HepG2 (cell line): ENCODE measurements at regions not wholly inside any gene's neighbourhood (a gene's known extent, or its start where the extent isn't known, plus 50 kb on each side); places are given as distances from the start of the nearest gene placed in this dataset.
"Not testable (repeated sequence)": the region's sequence is repeated elsewhere in the genome, so short reads cannot be mapped to it uniquely, and the experiment has no call there.

Source experiments
- ATAC-seq: fragments of 200-7000 bp; cut with Tn5 transposase; 3 replicates; pipeline ENCODE4 v1.9.1; 2020; ENCODE audit warnings: mild to moderate bottlenecking, moderate library complexity
- BruUV-seq: library from RNA; stranded (reverse); fragments of 400-500 nt; replicated peaks from 2 replicates; lab custom pipeline; 2021; lab: Mats Ljungman, UMichigan
- CTCF ChIA-PET: fragments of 300-600 bp; formaldehyde crosslinking; extraction: SDS; loops from one replicate; lab custom pipeline; 2021; ENCODE audit warnings: low total read pairs, inconsistent platforms, low intra/inter-chr PET ratio; lab: Yijun Ruan, JAX
- POLR2A ChIA-PET: fragments of 350-600 bp; sonication (Branson Sonifier 250); formaldehyde crosslinking; loops from one replicate; lab custom pipeline; 2020; ENCODE audit warnings: antibody characterized with exemption, inconsistent platforms; lab: Yijun Ruan, JAX
- DNase-seq: peaks from one replicate; pipeline ENCODE4 v3.0.0-alpha.2; 2015; ENCODE audit warnings: low spot score
- FAIRE-seq: peaks from 3 replicates; lab custom pipeline; 2011; peaks lifted over from hg19 to GRCh38; lab: Jason Lieb, UNC
- H2AFZ ChIP-seq: one replicate; pipeline ENCODE4 v1.6.1; 2011; ENCODE audit warnings: low read length, inconsistent platforms
- H3K27ac ChIP-seq: fragments of 300-600 bp; 3 replicates; pipeline ENCODE4 v1.8.0; 2011; ENCODE audit warnings: mixed run types, mild to moderate bottlenecking, mixed read lengths, low read length, inconsistent platforms; ENCODE audit not compliant: insufficient read depth; ENCODE audit errors: extremely low read length
- H3K27me3 ChIP-seq, 2 experiments: fragments of 200-600 bp in 1 of 2; 2 replicates in 1 of 2; 3 replicates in 1 of 2; pipeline versions ENCODE4 v1.6.0 to v1.8.0; 2011; ENCODE audit warnings: low read length in 2 of 2, mild to moderate bottlenecking in 2 of 2, moderate library complexity in 2 of 2, inconsistent platforms in 1 of 2; ENCODE audit not compliant: insufficient read depth in 2 of 2, control insufficient read depth in 1 of 2
- H3K36me3 ChIP-seq, 2 experiments: fragments of 200-600 bp in 1 of 2; replicated peaks in 1 of 2; 2 replicates in 1 of 2; 3 replicates in 1 of 2; pipeline versions ENCODE4 v1.5.1 to v1.8.0; 2011; ENCODE audit warnings: low read length in 2 of 2, inconsistent platforms in 1 of 2; ENCODE audit not compliant: insufficient read depth in 2 of 2, control insufficient read depth in 1 of 2
- H3K4me1 ChIP-seq: 2 replicates; pipeline ENCODE4 v1.5.1; 2012; ENCODE audit warnings: low read length, inconsistent platforms; ENCODE audit not compliant: insufficient read depth
- H3K4me2 ChIP-seq: 2 replicates; pipeline ENCODE4 v1.6.0; 2011; ENCODE audit warnings: low read depth, low read length, inconsistent platforms
- H3K4me3 ChIP-seq, 3 experiments: fragments of 200-600 bp in 1 of 3; sonication (generic), shearing (Covaris generic) in 1 of 3; replicated peaks in 1 of 3; 2 replicates each; pipeline ENCODE4 v1.5.1; 2011 to 2016; ENCODE audit warnings: low read length in 3 of 3, inconsistent platforms in 2 of 3, low read depth in 2 of 3, mild to moderate bottlenecking in 2 of 3, control low read depth in 1 of 3, mixed read lengths in 1 of 3; ENCODE audit not compliant: insufficient read depth in 1 of 3
- H3K79me2 ChIP-seq: one replicate; pipeline ENCODE4 v1.6.1; 2011; ENCODE audit warnings: low read length, inconsistent platforms; ENCODE audit not compliant: insufficient read depth
- H3K9ac ChIP-seq: 2 replicates; pipeline ENCODE4 v1.6.0; 2011; ENCODE audit warnings: mild to moderate bottlenecking, low read depth, low read length, inconsistent platforms; ENCODE audit not compliant: insufficient read depth
- H3K9me3 ChIP-seq: 2 replicates; pipeline ENCODE4 v1.5.1; 2012; ENCODE audit warnings: mild to moderate bottlenecking, low read length
- H4K20me1 ChIP-seq: 2 replicates; pipeline ENCODE4 v1.6.0; 2011; ENCODE audit warnings: inconsistent platforms, mild to moderate bottlenecking, low read length, moderate library complexity; ENCODE audit not compliant: insufficient read depth
- BRCA1 ChIP-seq: sonication (generic); formaldehyde crosslinking; IDR thresholded peaks from 2 replicates; pipeline ENCODE4 v1.4.0; 2020; ENCODE audit warnings: missing genetic modification reagents
- GABPA ChIP-seq, 2 experiments: IDR thresholded peaks; 2 replicates each; pipeline ENCODE4 v1.6.1; 2011 to 2016; ENCODE audit warnings: low read depth in 2 of 2, low read length in 1 of 2, missing biosample characterization in 1 of 2, missing genetic modification characterization in 1 of 2
- MATR3 ChIP-seq: sonication (generic); formaldehyde crosslinking; IDR thresholded peaks from 2 replicates; pipeline ENCODE4 v1.4.0; 2020; ENCODE audit warnings: missing genetic modification reagents
- RFX3 ChIP-seq: IDR thresholded peaks from 2 replicates; pipeline ENCODE4 v1.6.1; 2016; ENCODE audit warnings: missing biosample characterization, missing genetic modification reagents
- SMC3 ChIP-seq: IDR thresholded peaks from 2 replicates; pipeline ENCODE4 v1.6.1; 2011; ENCODE audit warnings: low read length, improper control_type of control experiment
- SOX13 ChIP-seq, 3 experiments: fragments of 450-650 bp in 1 of 3; sonication (generic) in 1 of 3; formaldehyde crosslinking in 1 of 3; IDR thresholded peaks in 2 of 3; conservative IDR thresholded peaks in 1 of 3; 2 replicates each; pipeline versions ENCODE4 v1.5.0 to v1.6.1; 2016 to 2020; ENCODE audit warnings: antibody characterized with exemption in 1 of 3, mild to moderate bottlenecking in 1 of 3, missing compliant biosample characterization in 1 of 3, missing genetic modification reagents in 1 of 3, moderate library complexity in 1 of 3
- TEAD3 ChIP-seq: optimal IDR thresholded peaks from 2 replicates; pipeline ENCODE3; 2016; ENCODE audit warnings: borderline replicate concordance
- TFAP4 ChIP-seq: sonication (generic); IDR thresholded peaks from 2 replicates; pipeline ENCODE4 v1.6.1; 2016; ENCODE audit warnings: low read depth, borderline replicate concordance
- ZFP1 ChIP-seq: IDR thresholded peaks from 2 replicates; pipeline ENCODE4 v1.6.1; 2016
- ZNF512 ChIP-seq: sonication (generic); formaldehyde crosslinking; IDR thresholded peaks from 2 replicates; pipeline ENCODE4 v1.4.0; 2020; ENCODE audit warnings: mild to moderate bottlenecking, missing genetic modification reagents
- WGBS: methylation state at CpG from one replicate; pipeline ENCODE4 v1.1.6; 2017; ENCODE audit warnings: low lambda C conversion rate; 5-methylcytosine and 5-hydroxymethylcytosine counted together
- in situ Hi-C: cut with HindIII; loops from 2 replicates; pipeline ENCODE4 v1.10.0; 2017; ENCODE audit warnings: low pct_unique_long_range_greater_than_20kb; ENCODE audit not compliant: extremely low pct_ligation_motif_present
- intact Hi-C: fragments of 100-400 bp; cut with micrococcal nuclease; formaldehyde crosslinking; loops from one replicate; pipeline ENCODE4 v1.10.0; 2022; ENCODE audit not compliant: unreplicated experiment

GRCh38 chr4:71107726-71108125, 114.3 kb downstream of the DCK start:
- in situ Hi-C loops (no loop called here), intact Hi-C loops (no loop called here)
- Histone ChIP-seq H3K36me3 (no peaks in the 10 kb centered on the region), H4K20me1 (no peaks in the 10 kb centered on the region), H3K4me3 (no peak overlapping the region), H3K4me1 (no peaks in the 10 kb centered on the region), H3K9ac (no peak overlapping the region), H3K9me3 (no peaks in the 10 kb centered on the region), H3K4me2 (no peak overlapping the region), H3K79me2 (no peaks in the 10 kb centered on the region), H2AFZ (no peak overlapping the region), H3K27me3 (no peaks in the 10 kb centered on the region), H3K27ac (no peak overlapping the region)
- ChIA-PET POLR2A (no interaction called here), CTCF (no interaction called here)
- no TSS peak for BruUV-seq
- FAIRE-seq: no peak
- 35% methylated on average over 2 of the region's 2 CpGs for WGBS
- TF ChIP-seq TEAD3 (CRISPR knock-in tag) (no peak), ZFP1 (CRISPR knock-in tag) (no peak), TFAP4 (no peak), SOX13 (IDR thresholded peaks at IDR 0.05) (no peak), SOX13 (CRISPR knock-in tag; conservative IDR thresholded peaks at IDR 0.05 in 1 of 2, IDR thresholded peaks at IDR 0.05 in 1 of 2) (no peak), MATR3 (no peak), GABPA (IDR thresholded peaks at IDR 0.05; ENCODE audit: low read depth, low read length) (no peak), GABPA (CRISPR knock-in tag; IDR thresholded peaks at IDR 0.05; ENCODE audit: low read depth) (no peak)
- DNase-seq: no peak
- ATAC-seq: no peak

- no peaks in the 10 kb centered on the region for H4K20me1 ChIP-seq
- 2% methylated on average over 2 of the region's 2 CpGs for WGBS
- in situ Hi-C loops: no loop called here
- no peaks in the 10 kb centered on the region for H3K27me3 ChIP-seq
- no peaks in the 10 kb centered on the region for H3K36me3 ChIP-seq
- H3K79me2 ChIP-seq: no peaks in the 10 kb centered on the region
- POLR2A ChIA-PET: no interaction called here
- no peak for ATAC-seq
- H3K9me3 ChIP-seq: no peaks in the 10 kb centered on the region
- TF ChIP-seq ZNF512 (CRISPR knock-in tag) (no peak), BRCA1 (CRISPR knock-in tag) (no peak), SMC3 (no peak), RFX3 (CRISPR knock-in tag) (no peak)
- TF ChIP-seq, all 625 proteins: peak for 0
- Histone ChIP-seq H3K4me3 (no peak overlapping the region), H3K27ac (no peak overlapping the region), H3K4me1 (no peaks in the 10 kb centered on the region), H3K9ac (no peak overlapping the region), H2AFZ (no peak overlapping the region), H3K4me2 (no peak overlapping the region)
- DNase-seq (no peak), FAIRE-seq (no peak)
- intact Hi-C loops: no loop called here
- CTCF ChIA-PET: no interaction called here
- no TSS peak for BruUV-seq
Measured at GRCh38 chr4:71110499-71110898, 117.0 kb downstream of the DCK start.

GRCh38 chr4:71111133-71111532, 117.7 kb downstream of the DCK start:
- DNase-seq, H2AFZ ChIP-seq, ATAC-seq, H3K36me3 ChIP-seq, H3K4me2 ChIP-seq, POLR2A ChIA-PET, H3K9ac ChIP-seq, H3K27me3 ChIP-seq, in situ Hi-C loops, FAIRE-seq, H3K4me3 ChIP-seq, H3K79me2 ChIP-seq, H4K20me1 ChIP-seq, CTCF ChIA-PET, BruUV-seq, intact Hi-C loops, H3K9me3 ChIP-seq, H3K4me1 ChIP-seq, H3K27ac ChIP-seq: not testable (repeated sequence)
- WGBS: 23% methylated on average over 4 of the region's 4 CpGs
